ENCODE measurements at regions not wholly inside any gene's neighbourhood (a gene's known extent, or its start where the extent isn't known, plus 50 kb on each side); places are given as distances from the start of the nearest gene placed in this dataset.

DNA sequence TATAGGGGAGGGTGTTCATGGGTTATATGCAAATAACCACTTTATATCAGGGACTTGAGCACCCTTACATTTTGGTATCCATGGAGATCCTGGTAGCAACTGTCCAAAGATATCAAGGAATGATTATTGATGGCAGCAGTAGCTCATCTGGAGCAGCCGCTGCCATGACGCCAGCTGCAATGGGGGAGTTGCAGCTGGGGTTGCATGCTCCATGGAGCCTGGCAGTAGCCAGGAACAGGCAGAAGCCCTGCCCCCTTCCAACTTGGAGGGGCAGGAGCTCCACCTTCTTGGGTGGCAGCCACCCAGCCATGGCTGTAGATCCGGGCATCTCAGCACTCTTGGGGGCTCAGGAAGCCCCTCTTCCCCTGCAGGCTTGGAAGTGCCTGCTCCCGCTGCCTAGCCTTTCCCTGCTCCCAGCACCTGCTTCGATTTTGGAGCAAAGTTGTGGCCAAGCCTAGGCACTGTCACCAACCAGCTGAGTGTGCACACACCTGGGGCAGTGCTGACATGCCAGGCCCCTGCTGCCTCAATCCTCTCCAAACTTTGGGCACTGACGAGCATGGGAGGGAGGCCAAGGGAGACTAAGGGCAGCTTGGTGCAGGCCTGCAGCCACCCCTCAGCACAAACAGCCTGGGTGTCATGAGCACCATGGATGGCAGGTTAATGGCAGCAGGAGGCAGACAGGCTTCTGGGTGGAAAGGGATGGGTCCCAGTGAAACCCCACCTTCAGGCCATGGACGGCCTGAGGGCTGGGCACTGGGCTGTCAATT lies 235.6 kb upstream of the CSNK1A1L start:
- in situ Hi-C loops (cut with MboI; ENCODE audit: low pct_unique_long_range_greater_than_20kb in 2 of 9, low sequenced_read_pairs in 9 of 9, unreplicated experiment in 9 of 9): no loop called here
- Histone ChIP-seq H3K27ac (no peak overlapping the region), H3K4me3 (no peak overlapping the region), H3K4me1 (replicated peaks in 1 of 2) (peaks cover 0 to 25% of the 10 kb centered on the region in 2 donors)
- 0 to 73% (median 25%) methylated on average over 1 to 2 of the region's 7 CpGs; no CpG with 5 or more reads in 4 of the 10 experiments for WGBS, 10 experiments
- peak in 1 of 8 experiments; percentile 36 for ATAC-seq (replicated peaks in 6 of 8)

GRCh38 chr13:37339386-37339735 lies 233.9 kb upstream of the CSNK1A1L start:
- no peak overlapping the region for H3K27ac ChIP-seq
- 0 to 71% (median 59%) methylated on average over 1 to 2 of the region's 2 CpGs; no CpG with 5 or more reads in 1 of the 10 experiments for WGBS, 10 experiments
- H3K4me3 ChIP-seq: no peak overlapping the region
- H3K4me1 ChIP-seq (replicated peaks in 1 of 2): peaks cover 0 to 14% of the 10 kb centered on the region in 2 donors
- peak in 1 of 8 experiments; percentile 20 for ATAC-seq (replicated peaks in 6 of 8)
- in situ Hi-C loops (cut with MboI; ENCODE audit: low pct_unique_long_range_greater_than_20kb in 2 of 9, low sequenced_read_pairs in 9 of 9, unreplicated experiment in 9 of 9): no loop called here

DNA sequence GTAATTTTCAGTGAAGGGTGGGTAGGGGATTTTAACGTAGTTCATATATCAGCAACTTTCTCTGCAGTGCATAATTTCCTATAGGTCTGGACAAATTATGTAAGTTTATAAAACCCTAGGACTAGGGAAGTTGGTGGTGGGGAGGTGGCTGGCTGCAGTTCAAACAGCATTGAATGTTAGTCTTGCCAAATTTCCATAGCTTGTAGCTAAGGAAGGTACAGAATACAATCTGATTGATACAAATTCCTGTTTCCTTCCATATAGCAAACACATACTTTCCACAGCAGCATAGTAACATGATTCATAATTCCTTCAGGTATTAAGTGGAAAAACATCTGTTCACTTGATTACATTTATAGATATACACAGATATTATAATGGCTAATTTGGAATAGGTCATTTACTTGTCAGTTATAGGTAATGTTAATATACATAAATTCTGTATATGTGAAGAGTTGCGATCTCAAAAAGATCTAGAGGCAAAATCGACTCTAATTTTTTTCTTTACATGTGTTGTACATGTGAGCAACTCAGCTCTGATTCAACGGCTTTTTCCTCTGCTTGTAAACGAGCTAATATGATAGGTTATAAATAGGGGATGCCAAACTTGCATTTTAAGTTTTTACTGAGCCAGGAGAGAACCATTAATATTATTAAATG lies 233.4 kb upstream of the CSNK1A1L start:
- 15 to 100% (median 75%) methylated on average over 1 to 5 of the region's 5 CpGs; no CpG with 5 or more reads in 2 of the 10 experiments for WGBS, 10 experiments
- peaks cover 0 to 12% of the 10 kb centered on the region in 2 donors for H3K4me1 ChIP-seq (replicated peaks in 1 of 2)
- H3K4me3 ChIP-seq: no peak overlapping the region
- peak in 1 of 8 experiments; percentile 31 for ATAC-seq (replicated peaks in 6 of 8)
- no peak overlapping the region for H3K27ac ChIP-seq
- in situ Hi-C loops (cut with MboI; ENCODE audit: low pct_unique_long_range_greater_than_20kb in 2 of 9, low sequenced_read_pairs in 9 of 9, unreplicated experiment in 9 of 9): no loop called here

- peak in 1 of 8 experiments; percentile 17 for ATAC-seq (replicated peaks in 6 of 8)
- WGBS, 10 experiments: 0 to 100% (median 80%) methylated on average over 1 to 2 of the region's 2 CpGs; no CpG with 5 or more reads in 3 of the 10 experiments
- H3K27ac ChIP-seq: no peak overlapping the region
Observed at GRCh38 chr13:37326334-37326733, 220.9 kb upstream of the CSNK1A1L start.

DNA sequence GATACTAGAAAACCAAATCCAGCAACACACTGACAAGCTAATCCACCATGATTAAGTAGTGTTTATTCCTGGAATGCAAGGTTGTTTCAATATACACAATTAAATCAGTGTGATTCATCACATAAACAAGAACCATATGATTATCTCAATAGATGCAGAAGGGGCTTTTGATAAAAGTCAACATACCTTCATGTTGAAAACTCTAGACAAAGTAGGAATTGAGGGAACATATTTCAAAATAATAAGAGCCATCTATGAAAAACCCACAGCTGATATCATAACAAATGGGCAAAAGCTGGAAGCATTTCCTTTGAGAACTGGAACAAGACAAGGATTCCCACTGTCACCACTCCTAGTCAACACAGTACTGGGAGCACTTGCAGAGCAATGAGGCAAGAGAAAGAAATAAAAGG lies 213.6 kb upstream of the CSNK1A1L start:
- Histone ChIP-seq H3K27ac (no peak overlapping the region), H3K4me3 (no peak overlapping the region), H3K4me1 (replicated peaks in 1 of 2) (no peaks in the 10 kb centered on the region)
- no peak for ATAC-seq (replicated peaks in 6 of 8)
- in situ Hi-C loops (cut with MboI; ENCODE audit: low pct_unique_long_range_greater_than_20kb in 2 of 9, low sequenced_read_pairs in 9 of 9, unreplicated experiment in 9 of 9): no loop called here

More at GRCh38 chr13:37326334-37326733, 220.9 kb upstream of the CSNK1A1L start:
- Histone ChIP-seq H3K4me3 (no peak overlapping the region), H3K4me1 (replicated peaks in 1 of 2) (peaks cover 0 to 4% of the 10 kb centered on the region in 2 donors)
- in situ Hi-C loops (cut with MboI; ENCODE audit: low pct_unique_long_range_greater_than_20kb in 2 of 9, low sequenced_read_pairs in 9 of 9, unreplicated experiment in 9 of 9): no loop called here

- no peak for ATAC-seq (replicated peaks in 6 of 8)
- Histone ChIP-seq H3K27ac (no peak overlapping the region), H3K4me3 (no peak overlapping the region), H3K4me1 (replicated peaks in 1 of 2) (no peaks in the 10 kb centered on the region)
- 60 to 100% (median 100%) methylated on average over 1 to 2 of the region's 6 CpGs; no CpG with 5 or more reads in 7 of the 10 experiments for WGBS, 10 experiments
- in situ Hi-C loops (cut with MboI; ENCODE audit: low pct_unique_long_range_greater_than_20kb in 2 of 9, low sequenced_read_pairs in 9 of 9, unreplicated experiment in 9 of 9): no loop called here
Observed at GRCh38 chr13:37316935-37317334, 211.5 kb upstream of the CSNK1A1L start.

DNA sequence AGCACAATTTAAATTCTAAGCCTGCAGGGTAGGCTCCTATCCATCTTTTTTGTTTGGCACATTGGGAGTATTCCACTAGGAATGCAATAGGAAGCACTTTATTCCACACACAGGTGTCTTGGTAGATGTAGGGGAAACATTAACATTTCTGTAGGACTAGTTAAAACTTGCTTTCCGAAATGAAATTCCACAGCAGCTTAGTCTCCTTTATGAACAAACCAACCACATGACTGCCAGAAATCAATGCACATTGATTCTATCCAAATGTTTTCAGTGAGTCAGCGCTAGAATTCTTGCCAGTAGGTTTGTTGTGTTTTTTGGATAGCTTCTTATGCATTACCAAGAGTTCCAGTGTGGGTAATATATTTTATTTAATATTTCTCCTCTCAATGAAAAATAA lies 207.9 kb upstream of the CSNK1A1L start:
- Histone ChIP-seq H3K4me3 (no peak overlapping the region), H3K27ac (no peak overlapping the region), H3K4me1 (replicated peaks in 1 of 2) (no peaks in the 10 kb centered on the region)
- peak in 2 of 8 experiments; percentile 68 to 76 for ATAC-seq (replicated peaks in 6 of 8)
- in situ Hi-C loops (cut with MboI; ENCODE audit: low pct_unique_long_range_greater_than_20kb in 2 of 9, low sequenced_read_pairs in 9 of 9, unreplicated experiment in 9 of 9): no loop called here
- 0 to 100% (median 80%) methylated on average over 1 to 2 of the region's 2 CpGs; no CpG with 5 or more reads in 3 of the 10 experiments for WGBS, 10 experiments

DNA sequence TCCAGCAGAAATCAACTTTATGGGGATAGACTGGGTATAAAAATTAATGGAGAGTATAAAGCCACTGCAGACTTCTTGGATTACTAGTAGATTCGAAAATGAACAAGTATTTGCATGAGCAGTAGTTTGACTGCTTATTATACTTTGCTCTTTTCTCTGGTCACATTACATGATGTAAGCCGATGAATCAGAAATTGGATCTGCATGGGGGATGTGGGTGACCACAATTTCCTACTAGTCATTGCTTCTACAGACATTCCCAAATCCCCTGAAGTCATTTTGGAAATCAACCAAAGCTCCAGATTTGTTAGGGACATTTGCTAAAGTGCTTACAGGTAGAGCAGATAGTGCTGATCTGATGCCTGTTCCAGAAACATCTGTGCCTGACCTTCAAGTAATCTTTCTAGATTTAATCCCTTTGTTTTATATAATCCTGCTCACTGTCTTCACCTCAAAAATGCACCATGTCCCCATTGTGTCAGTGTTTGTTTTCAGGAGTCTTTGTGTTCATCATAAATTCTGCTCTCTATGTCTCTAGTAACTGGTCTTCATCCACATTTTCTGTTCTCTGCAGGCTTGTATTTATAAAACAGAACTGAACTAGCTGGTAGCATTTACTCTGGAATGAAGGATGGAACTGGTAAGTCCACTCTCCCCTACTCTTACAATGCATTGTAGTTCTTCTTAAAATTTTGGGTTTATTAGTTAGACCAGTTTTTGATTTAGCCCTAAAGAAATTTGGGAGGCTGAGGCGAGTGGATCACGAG lies 201.5 kb upstream of the CSNK1A1L start:
- H3K4me3 ChIP-seq: no peak overlapping the region
- ATAC-seq (replicated peaks in 6 of 8): peak in 2 of 8 experiments; percentile 66 to 81
- H3K4me1 ChIP-seq (replicated peaks in 1 of 2): no peaks in the 10 kb centered on the region
- no peak overlapping the region for H3K27ac ChIP-seq
- WGBS, 10 experiments: 7 to 92% (median 71%) methylated on average over 1 to 4 of the region's 4 CpGs; no CpG with 5 or more reads in 1 of the 10 experiments
- in situ Hi-C loops (cut with MboI; ENCODE audit: low pct_unique_long_range_greater_than_20kb in 2 of 9, low sequenced_read_pairs in 9 of 9, unreplicated experiment in 9 of 9): no loop called here

GRCh38 chr13:37303606-37304005 lies 198.1 kb upstream of the CSNK1A1L start:
- peak in 3 of 8 experiments; percentile 52 to 99 (median 97) for ATAC-seq (replicated peaks in 6 of 8)
- no peaks in the 10 kb centered on the region for H3K4me1 ChIP-seq (replicated peaks in 1 of 2)
- no peak overlapping the region for H3K27ac ChIP-seq
- no peak overlapping the region for H3K4me3 ChIP-seq
- 7 to 100% (median 83%) methylated on average over 2 of the region's 2 CpGs; no CpG with 5 or more reads in 3 of the 10 experiments for WGBS, 10 experiments
- in situ Hi-C loops (cut with MboI; ENCODE audit: low pct_unique_long_range_greater_than_20kb in 2 of 9, low sequenced_read_pairs in 9 of 9, unreplicated experiment in 9 of 9): no loop called here

DNA sequence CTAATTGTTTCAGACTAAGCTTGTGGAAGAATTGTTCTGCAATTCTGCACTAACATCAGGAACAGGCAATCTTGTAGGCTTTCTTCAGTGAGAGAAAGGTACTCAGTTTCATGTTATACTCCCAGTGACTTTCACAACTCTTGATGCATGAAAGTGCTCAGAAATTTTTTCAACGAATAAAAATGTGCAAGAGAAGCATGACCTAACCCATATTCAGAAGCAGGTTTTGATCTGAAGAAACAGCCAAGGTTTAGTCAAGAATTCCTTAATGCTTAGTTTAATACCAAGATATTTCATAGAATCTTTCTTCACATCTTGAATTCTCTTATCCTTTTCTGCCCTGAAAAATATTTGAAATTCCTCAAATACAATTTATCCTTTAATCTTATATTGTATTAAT lies 197.2 kb upstream of the CSNK1A1L start:
- Histone ChIP-seq H3K4me3 (no peak overlapping the region), H3K4me1 (replicated peaks in 1 of 2) (no peaks in the 10 kb centered on the region), H3K27ac (no peak overlapping the region)
- in situ Hi-C loops (cut with MboI; ENCODE audit: low pct_unique_long_range_greater_than_20kb in 2 of 9, low sequenced_read_pairs in 9 of 9, unreplicated experiment in 9 of 9): no loop called here
- 50 to 100% (median 82%) methylated on average over 1 of the region's 1 CpG; no CpG with 5 or more reads in 2 of the 10 experiments for WGBS, 10 experiments
- ATAC-seq (replicated peaks in 6 of 8): no peak

DNA sequence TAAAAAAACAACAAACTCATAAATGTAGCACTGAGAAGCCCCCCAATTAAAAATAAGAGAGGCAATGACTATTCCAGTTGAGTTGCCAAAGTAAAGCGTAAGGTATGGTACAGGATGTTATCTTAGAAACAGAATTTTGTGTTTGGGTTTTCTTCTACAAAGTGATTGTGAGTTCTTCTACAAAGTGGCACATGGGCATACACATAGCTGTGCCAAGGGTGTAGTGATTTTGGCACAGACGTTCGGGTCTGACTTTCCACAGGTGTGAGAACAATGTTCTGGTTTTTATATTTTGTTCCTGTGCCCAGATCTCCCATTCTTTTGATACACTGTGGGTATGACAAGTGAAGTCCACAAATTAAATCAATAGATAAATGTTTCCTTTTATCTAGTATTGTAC lies 190.1 kb upstream of the CSNK1A1L start:
- ATAC-seq (replicated peaks in 6 of 8): no peak
- Histone ChIP-seq H3K4me3 (no peak overlapping the region), H3K4me1 (replicated peaks in 1 of 2) (no peaks in the 10 kb centered on the region), H3K27ac (no peak overlapping the region)
- 37 to 100% (median 96%) methylated on average over 1 to 3 of the region's 3 CpGs; no CpG with 5 or more reads in 3 of the 10 experiments for WGBS, 10 experiments
- in situ Hi-C loops (cut with MboI; ENCODE audit: low pct_unique_long_range_greater_than_20kb in 2 of 9, low sequenced_read_pairs in 9 of 9, unreplicated experiment in 9 of 9): no loop called here

DNA sequence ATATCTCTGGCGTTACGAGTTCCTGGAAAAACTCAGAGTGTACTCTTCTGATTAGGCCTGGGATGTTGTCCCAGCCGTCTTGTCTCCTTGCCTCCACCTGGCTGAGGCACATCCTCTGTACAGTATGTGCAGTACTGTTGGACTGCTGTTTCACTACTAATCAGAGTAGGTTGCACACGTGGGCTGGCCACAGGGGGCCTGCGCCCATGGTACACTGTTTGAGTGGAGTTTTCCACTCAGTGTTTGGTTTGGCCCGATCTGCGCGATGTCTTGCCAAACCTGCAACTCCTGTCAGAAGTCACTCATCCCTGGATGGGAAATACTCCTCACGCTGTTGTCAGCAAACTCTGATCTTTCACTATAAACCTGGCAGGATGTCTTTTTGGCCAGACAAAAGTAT lies 189.6 kb upstream of the CSNK1A1L start:
- no peak for ATAC-seq (replicated peaks in 6 of 8)
- in situ Hi-C loops (cut with MboI; ENCODE audit: low pct_unique_long_range_greater_than_20kb in 2 of 9, low sequenced_read_pairs in 9 of 9, unreplicated experiment in 9 of 9): no loop called here
- no peak overlapping the region for H3K4me3 ChIP-seq
- 70 to 98% (median 87%) methylated on average over 2 to 9 of the region's 9 CpGs; no CpG with 5 or more reads in 2 of the 10 experiments for WGBS, 10 experiments
- H3K4me1 ChIP-seq (replicated peaks in 1 of 2): no peaks in the 10 kb centered on the region
- no peak overlapping the region for H3K27ac ChIP-seq

GRCh38 chr13:37294472-37294871 lies 189.0 kb upstream of the CSNK1A1L start:
- no peaks in the 10 kb centered on the region for H3K4me1 ChIP-seq (replicated peaks in 1 of 2)
- H3K4me3 ChIP-seq: no peak overlapping the region
- H3K27ac ChIP-seq: no peak overlapping the region
- 44 to 91% (median 67%) methylated on average over 1 to 6 of the region's 6 CpGs for WGBS, 10 experiments
- no peak for ATAC-seq (replicated peaks in 6 of 8)
- in situ Hi-C loops (cut with MboI; ENCODE audit: low pct_unique_long_range_greater_than_20kb in 2 of 9, low sequenced_read_pairs in 9 of 9, unreplicated experiment in 9 of 9): no loop called here
